Left hindlimb (tissue), 1 donor: ENCODE measurements at regions not wholly inside any gene's neighbourhood (a gene's known extent, or its start where the extent isn't known, plus 50 kb on each side); places are given as distances from the start of the nearest gene placed in this dataset.

Experiments used
- DNase-seq: peaks from one replicate; pipeline ENCODE4 v3.0.0-alpha.2; 2018

- no peak for DNase-seq
Measured at GRCh38 chr2:103103678-103104077, 341.8 kb downstream of the TMEM182 start.

- DNase-seq: no peak
Measured at GRCh38 chr2:103119352-103119751, 357.5 kb downstream of the TMEM182 start.

- no peak for DNase-seq
Measured at GRCh38 chr2:103121106-103121505, 359.3 kb downstream of the TMEM182 start.

GRCh38 chr2:103123516-103123915, 361.7 kb downstream of the TMEM182 start:
- no peak for DNase-seq

- no peak for DNase-seq
Measured at GRCh38 chr2:103130857-103131256, 369.0 kb downstream of the TMEM182 start.

- no peak for DNase-seq
Measured at GRCh38 chr2:103132536-103133217, 370.8 kb downstream of the TMEM182 start.

GRCh38 chr2:103135679-103136078, 373.8 kb downstream of the TMEM182 start:
- no peak for DNase-seq

GRCh38 chr2:103138123-103138901, 376.5 kb downstream of the TMEM182 start:
- DNase-seq: no peak

- no peak for DNase-seq
Measured at GRCh38 chr2:103139628-103140268, 377.9 kb downstream of the TMEM182 start.

GRCh38 chr2:103144837-103145236, 383.0 kb downstream of the TMEM182 start:
- DNase-seq: no peak

GRCh38 chr2:103145739-103146138, 383.9 kb downstream of the TMEM182 start:
- no peak for DNase-seq

- DNase-seq: no peak
Measured at GRCh38 chr2:103151046-103151445, 389.2 kb downstream of the TMEM182 start.

- no peak for DNase-seq
Measured at GRCh38 chr2:103152556-103152955, 390.7 kb downstream of the TMEM182 start.

GRCh38 chr2:103153580-103154284, 391.9 kb downstream of the TMEM182 start:
- DNase-seq: peak; percentile 43

GRCh38 chr2:103155308-103155707, 393.5 kb downstream of the TMEM182 start:
- no peak for DNase-seq

GRCh38 chr2:103159018-103159417, 397.2 kb downstream of the TMEM182 start:
- DNase-seq: no peak

- DNase-seq: no peak
Measured at GRCh38 chr2:103161456-103162289, 399.8 kb downstream of the TMEM182 start.

- no peak for DNase-seq
Measured at GRCh38 chr2:103164748-103165147, 402.9 kb downstream of the TMEM182 start.

GRCh38 chr2:103165836-103166235, 404.0 kb downstream of the TMEM182 start:
- no peak for DNase-seq

GRCh38 chr2:103166456-103167324, 404.9 kb downstream of the TMEM182 start:
- no peak for DNase-seq

- no peak for DNase-seq
Measured at GRCh38 chr2:103167599-103167998, 405.8 kb downstream of the TMEM182 start.
